H1 (cell line): ENCODE measurements at regions not wholly inside any gene's neighbourhood (a gene's known extent, or its start where the extent isn't known, plus 50 kb on each side); places are given as distances from the start of the nearest gene placed in this dataset.

ENCODE experiments used
- CEBPB ChIP-seq: IDR thresholded peaks from 2 replicates; pipeline ENCODE4 v1.6.1; 2012; ENCODE audit warnings: low read depth, low read length
- CTCF ChIP-seq, 3 experiments: IDR thresholded peaks; 1 replicate in 2 of 3; 2 replicates in 1 of 3; pipeline versions ENCODE4 v1.5.1 to v1.6.1; 2011; ENCODE audit warnings: low read length in 3 of 3, mild to moderate bottlenecking in 3 of 3, inconsistent platforms in 2 of 3, low read depth in 1 of 3, moderate library complexity in 1 of 3; ENCODE audit not compliant: insufficient read depth in 1 of 3; ENCODE audit errors: control extremely low read depth in 1 of 3
- POLR2A ChIP-seq, 2 experiments: IDR thresholded peaks; 1 replicate in 1 of 2; 2 replicates in 1 of 2; pipeline ENCODE4 v1.6.1; 2011; ENCODE audit warnings: low read depth in 2 of 2, low read length in 2 of 2, mild to moderate bottlenecking in 2 of 2; ENCODE audit errors: control extremely low read depth in 1 of 2
- POU5F1 ChIP-seq: IDR thresholded peaks from 2 replicates; pipeline ENCODE4 v1.6.1; 2011; ENCODE audit warnings: low read depth, mild to moderate bottlenecking, low read length, moderate library complexity
- RAD21 ChIP-seq, 2 experiments: IDR thresholded peaks in 1 of 2; conservative IDR thresholded peaks in 1 of 2; 2 replicates each; pipeline ENCODE4 v1.6.1; 2011; ENCODE audit warnings: low read depth in 2 of 2, low read length in 2 of 2, improper control_type of control experiment in 1 of 2, inconsistent platforms in 1 of 2, mild to moderate bottlenecking in 1 of 2, moderate library complexity in 1 of 2
- YY1 ChIP-seq: IDR thresholded peaks from 2 replicates; pipeline ENCODE4 v1.6.1; 2011; ENCODE audit warnings: low read depth, mild to moderate bottlenecking, low read length

GRCh38 chr9:120151149-120151548 lies 428.8 kb downstream of the CDK5RAP2 start:
- TF ChIP-seq CTCF (IDR thresholded peaks at IDR 0.05; ENCODE audit: control extremely low read depth in 1 of 3, insufficient read depth in 1 of 3, low read depth in 1 of 3, low read length in 3 of 3) (no peak), CEBPB (no peak), POLR2A (IDR thresholded peaks at IDR 0.05; ENCODE audit: control extremely low read depth in 1 of 2, low read depth in 2 of 2, low read length in 2 of 2) (no peak), POU5F1 (no peak), RAD21 (IDR thresholded peaks at IDR 0.05 in 1 of 2, conservative IDR thresholded peaks at IDR 0.05 in 1 of 2; ENCODE audit: low read depth in 2 of 2, low read length in 2 of 2) (no peak), YY1 (no peak)
